HG03064 (cell line): ENCODE measurements at regions not wholly inside any gene's neighbourhood (a gene's known extent, or its start where the extent isn't known, plus 50 kb on each side); places are given as distances from the start of the nearest gene placed in this dataset.

Experiments used
- ATAC-seq: cut with Tn5 transposase; IDR thresholded peaks from one replicate; pipeline ENCODE4 v1.9.1; 2021; ENCODE audit warnings: low read depth; ENCODE audit not compliant: unreplicated experiment

- no peak for ATAC-seq
Observed at GRCh38 chr1:239590556-239590955, 204.2 kb downstream of the CHRM3 start.

GRCh38 chr1:239593527-239593926, 207.2 kb downstream of the CHRM3 start:
- ATAC-seq, result no peak

GRCh38 chr1:239600588-239600987, 214.2 kb downstream of the CHRM3 start:
- ATAC-seq, result no peak

GRCh38 chr1:239601108-239601507, 214.7 kb downstream of the CHRM3 start:
- ATAC-seq, result no peak

- ATAC-seq, result no peak
Observed at GRCh38 chr1:239603530-239603929, 217.2 kb downstream of the CHRM3 start.

GRCh38 chr1:239606850-239607400, 220.6 kb downstream of the CHRM3 start:
- ATAC-seq, result no peak

GRCh38 chr1:239608469-239608868, 222.1 kb downstream of the CHRM3 start:
- no peak for ATAC-seq

- ATAC-seq, result no peak
Observed at GRCh38 chr1:239612379-239612778, 226.0 kb downstream of the CHRM3 start.

- no peak for ATAC-seq
Observed at GRCh38 chr1:239616673-239617072, 230.3 kb downstream of the CHRM3 start.

- ATAC-seq, result no peak
Observed at GRCh38 chr1:239617259-239617658, 230.9 kb downstream of the CHRM3 start.

GRCh38 chr1:239617731-239618130, 231.4 kb downstream of the CHRM3 start:
- ATAC-seq, result no peak

GRCh38 chr1:239619190-239619589, 232.8 kb downstream of the CHRM3 start:
- no peak for ATAC-seq

GRCh38 chr1:239630767-239631166, 244.4 kb downstream of the CHRM3 start:
- ATAC-seq, result no peak

GRCh38 chr1:239633432-239633831, 247.1 kb downstream of the CHRM3 start:
- no peak for ATAC-seq

- no peak for ATAC-seq
Observed at GRCh38 chr1:239635276-239635675, 248.9 kb downstream of the CHRM3 start.

GRCh38 chr1:239636347-239636746, 250.0 kb downstream of the CHRM3 start:
- ATAC-seq, result no peak

- ATAC-seq, result no peak
Observed at GRCh38 chr1:239644604-239645003, 258.2 kb downstream of the CHRM3 start.

- no peak for ATAC-seq
Observed at GRCh38 chr1:239647045-239647444, 260.7 kb downstream of the CHRM3 start.

GRCh38 chr1:239647964-239648632, 261.7 kb downstream of the CHRM3 start:
- no peak for ATAC-seq

GRCh38 chr1:239655023-239655422, 268.7 kb downstream of the CHRM3 start:
- no peak for ATAC-seq

GRCh38 chr1:239657291-239657690, 270.9 kb downstream of the CHRM3 start:
- no peak for ATAC-seq

GRCh38 chr1:239662950-239663349, 276.6 kb downstream of the CHRM3 start:
- ATAC-seq, result no peak

GRCh38 chr1:239672256-239672655, 285.9 kb downstream of the CHRM3 start:
- no peak for ATAC-seq
